ENCODE measurements at regions not wholly inside any gene's neighbourhood (a gene's known extent, or its start where the extent isn't known, plus 50 kb on each side); places are given as distances from the start of the nearest gene placed in this dataset.

DNA sequence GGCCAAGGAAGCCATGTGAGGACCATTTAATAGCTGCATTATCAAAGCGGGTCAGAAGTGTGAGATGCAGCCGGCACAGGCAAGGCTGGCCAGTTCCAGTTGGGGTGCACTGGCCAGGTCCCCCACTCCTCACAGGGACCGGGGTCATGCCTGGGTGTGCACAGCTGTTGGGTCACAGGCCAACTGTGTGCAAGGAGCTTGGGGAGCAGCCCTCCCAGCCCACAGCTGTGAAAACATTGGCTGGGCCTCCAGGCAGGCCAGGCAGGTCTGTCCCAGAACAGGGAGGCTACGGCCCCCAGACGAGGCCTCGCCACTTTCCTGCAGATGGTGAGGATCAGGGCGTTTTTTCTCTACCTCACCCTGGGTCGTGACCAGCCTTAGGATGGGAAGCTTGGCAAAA is 521.0 kb downstream of the NTRK3 start:
- no peak for TF ChIP-seq ZFP3 (CRISPR knock-in tag; IDR thresholded peaks at IDR 0.05)
- TF ChIP-seq GLIS3 (CRISPR knock-in tag; IDR thresholded peaks at IDR 0.05): no peak
- TF ChIP-seq ARNTL (CRISPR knock-in tag; IDR thresholded peaks at IDR 0.05; ENCODE audit: borderline replicate concordance, low read depth): no peak
- no peak for TF ChIP-seq ZC3H10 (CRISPR knock-in tag; IDR thresholded peaks at IDR 0.05)
- TF ChIP-seq BACH2 (CRISPR knock-in tag; IDR thresholded peaks at IDR 0.05; ENCODE audit: borderline replicate concordance): no peak
- no peak for TF ChIP-seq ESRRG (CRISPR knock-in tag; IDR thresholded peaks at IDR 0.05)
- TF ChIP-seq TOX (CRISPR knock-in tag; IDR thresholded peaks at IDR 0.05; ENCODE audit: borderline replicate concordance): no peak
- no peak for TF ChIP-seq ZNF8 (CRISPR knock-in tag; IDR thresholded peaks at IDR 0.05)
- TF ChIP-seq RARB (CRISPR knock-in tag; IDR thresholded peaks at IDR 0.05): no peak
- no peak for TF ChIP-seq OSR1 (CRISPR knock-in tag; IDR thresholded peaks at IDR 0.05)
- TF ChIP-seq ISL1 (CRISPR knock-in tag; IDR thresholded peaks at IDR 0.05): no peak
- TF ChIP-seq, protein P1, sequence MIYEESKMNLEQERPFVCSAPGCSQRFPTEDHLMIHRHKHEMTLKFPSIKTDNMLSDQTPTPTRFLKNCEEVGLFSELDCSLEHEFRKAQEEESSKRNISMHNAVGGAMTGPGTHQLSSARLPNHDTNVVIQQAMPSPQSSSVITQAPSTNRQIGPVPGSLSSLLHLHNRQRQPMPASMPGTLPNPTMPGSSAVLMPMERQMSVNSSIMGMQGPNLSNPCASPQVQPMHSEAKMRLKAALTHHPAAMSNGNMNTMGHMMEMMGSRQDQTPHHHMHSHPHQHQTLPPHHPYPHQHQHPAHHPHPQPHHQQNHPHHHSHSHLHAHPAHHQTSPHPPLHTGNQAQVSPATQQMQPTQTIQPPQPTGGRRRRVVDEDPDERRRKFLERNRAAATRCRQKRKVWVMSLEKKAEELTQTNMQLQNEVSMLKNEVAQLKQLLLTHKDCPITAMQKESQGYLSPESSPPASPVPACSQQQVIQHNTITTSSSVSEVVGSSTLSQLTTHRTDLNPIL (CRISPR knock-in tag; IDR thresholded peaks at IDR 0.05; ENCODE audit: low read depth): no peak
- no peak for TF ChIP-seq TCF4 (CRISPR knock-in tag; IDR thresholded peaks at IDR 0.05; ENCODE audit: borderline replicate concordance)
- no peak for TF ChIP-seq PPARA (CRISPR knock-in tag; IDR thresholded peaks at IDR 0.05; ENCODE audit: borderline replicate concordance)
- no peak for ATAC-seq

- ATAC-seq: no peak
- TF ChIP-seq SNAI2 (CRISPR knock-in tag; IDR thresholded peaks at IDR 0.05): 0 out of 2 replicates have a peak, but pooled peaks have one; percentile 55
- peak; percentile 29; the same call in 1 of the 2 replicates for TF ChIP-seq ISL1 (CRISPR knock-in tag; IDR thresholded peaks at IDR 0.05)
- no peak for TF ChIP-seq GLIS3 (CRISPR knock-in tag; IDR thresholded peaks at IDR 0.05)
Observed at GRCh38 chr15:87734571-87735373, 521.8 kb downstream of the NTRK3 start.

GRCh38 chr15:87733977-87734376 is 522.6 kb downstream of the NTRK3 start:
- no peak for TF ChIP-seq CSRNP3 (CRISPR knock-in tag; IDR thresholded peaks at IDR 0.05)
- peak; percentile 94 for TF ChIP-seq ZFP3 (CRISPR knock-in tag; IDR thresholded peaks at IDR 0.05)
- no peak for TF ChIP-seq ESRRG (CRISPR knock-in tag; IDR thresholded peaks at IDR 0.05)
- no peak for TF ChIP-seq ZC3H10 (CRISPR knock-in tag; IDR thresholded peaks at IDR 0.05)
- no peak for ATAC-seq

- TF ChIP-seq RARB (CRISPR knock-in tag; IDR thresholded peaks at IDR 0.05): no peak
- TF ChIP-seq, protein P2, sequence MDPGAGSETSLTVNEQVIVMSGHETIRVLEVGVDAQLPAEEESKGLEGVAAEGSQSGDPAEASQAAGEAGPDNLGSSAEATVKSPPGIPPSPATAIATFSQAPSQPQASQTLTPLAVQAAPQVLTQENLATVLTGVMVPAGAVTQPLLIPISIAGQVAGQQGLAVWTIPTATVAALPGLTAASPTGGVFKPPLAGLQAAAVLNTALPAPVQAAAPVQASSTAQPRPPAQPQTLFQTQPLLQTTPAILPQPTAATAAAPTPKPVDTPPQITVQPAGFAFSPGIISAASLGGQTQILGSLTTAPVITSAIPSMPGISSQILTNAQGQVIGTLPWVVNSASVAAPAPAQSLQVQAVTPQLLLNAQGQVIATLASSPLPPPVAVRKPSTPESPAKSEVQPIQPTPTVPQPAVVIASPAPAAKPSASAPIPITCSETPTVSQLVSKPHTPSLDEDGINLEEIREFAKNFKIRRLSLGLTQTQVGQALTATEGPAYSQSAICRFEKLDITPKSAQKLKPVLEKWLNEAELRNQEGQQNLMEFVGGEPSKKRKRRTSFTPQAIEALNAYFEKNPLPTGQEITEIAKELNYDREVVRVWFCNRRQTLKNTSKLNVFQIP (CRISPR knock-in tag; IDR thresholded peaks at IDR 0.05; ENCODE audit: borderline replicate concordance, low read depth): no peak
- TF ChIP-seq OSR1 (CRISPR knock-in tag; IDR thresholded peaks at IDR 0.05): no peak
- TF ChIP-seq ZNF8 (CRISPR knock-in tag; IDR thresholded peaks at IDR 0.05): no peak
- TF ChIP-seq ZFP30 (CRISPR knock-in tag; IDR thresholded peaks at IDR 0.05): no peak
- TF ChIP-seq PPARA (CRISPR knock-in tag; IDR thresholded peaks at IDR 0.05; ENCODE audit: borderline replicate concordance): no peak
- no peak for TF ChIP-seq ISL1 (CRISPR knock-in tag; IDR thresholded peaks at IDR 0.05)
- no peak for ATAC-seq
Observed at GRCh38 chr15:87733541-87733941, 523.0 kb downstream of the NTRK3 start.

DNA sequence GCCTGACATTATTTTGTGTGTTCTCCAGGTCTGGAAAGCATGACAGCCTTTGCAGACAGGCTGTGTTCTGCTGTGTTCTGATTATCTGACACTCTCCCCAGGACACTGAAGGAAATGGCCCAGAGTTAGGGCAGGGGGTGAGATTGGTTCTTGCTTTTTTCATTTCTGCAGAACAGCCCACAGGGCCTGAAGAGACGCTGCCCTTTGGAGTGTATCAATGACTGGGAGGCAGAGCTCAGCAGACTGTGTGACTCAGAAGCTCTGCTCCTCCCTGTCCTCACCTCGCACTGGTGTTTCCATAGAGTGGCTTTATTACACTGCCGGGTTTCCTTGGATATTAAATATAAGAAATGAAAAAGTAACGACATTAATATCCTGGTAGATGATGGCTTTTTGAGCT is 523.6 kb downstream of the NTRK3 start:
- TF ChIP-seq RARB (CRISPR knock-in tag; IDR thresholded peaks at IDR 0.05) (no peak), BACH2 (CRISPR knock-in tag; IDR thresholded peaks at IDR 0.05; ENCODE audit: borderline replicate concordance) (no peak), TCF4 (CRISPR knock-in tag; IDR thresholded peaks at IDR 0.05; ENCODE audit: borderline replicate concordance) (no peak), CSDC2 (CRISPR knock-in tag; IDR thresholded peaks at IDR 0.05) (no peak), SNAI2 (CRISPR knock-in tag; IDR thresholded peaks at IDR 0.05) (no peak), TSHZ2 (CRISPR knock-in tag; IDR thresholded peaks at IDR 0.05) (no peak), ISL1 (CRISPR knock-in tag; IDR thresholded peaks at IDR 0.05) (no peak), ZNF565 (CRISPR knock-in tag; conservative IDR thresholded peaks at IDR 0.05; ENCODE audit: low read depth) (no peak), CSRNP3 (CRISPR knock-in tag; IDR thresholded peaks at IDR 0.05) (no peak), ZFP3 (CRISPR knock-in tag; IDR thresholded peaks at IDR 0.05) (no peak), ZNF70 (CRISPR knock-in tag; IDR thresholded peaks at IDR 0.05) (no peak), GLIS3 (CRISPR knock-in tag; IDR thresholded peaks at IDR 0.05) (no peak), PPARA (CRISPR knock-in tag; IDR thresholded peaks at IDR 0.05; ENCODE audit: borderline replicate concordance) (no peak)
- TF ChIP-seq, protein P2 (CRISPR knock-in tag; IDR thresholded peaks at IDR 0.05; ENCODE audit: borderline replicate concordance, low read depth): no peak
- peak; percentile 68 for ATAC-seq

Data from SK-N-SH treated with all-trans-retinoic acid at 6 μM for 48 hours (cell line).